PC-3 (cell line): ENCODE measurements at regions not wholly inside any gene's neighbourhood (a gene's known extent, or its start where the extent isn't known, plus 50 kb on each side); places are given as distances from the start of the nearest gene placed in this dataset.

Experiments
- ATAC-seq: fragments of 200-7000 bp; cut with Tn5 transposase; 2 replicates; pipeline ENCODE4 v1.9.1; 2020; ENCODE audit warnings: mild to moderate bottlenecking, moderate library complexity
- BruUV-seq: library from RNA; stranded (reverse); fragments of 400-500 nt; replicated peaks from 2 replicates; lab custom pipeline; 2021; lab: Mats Ljungman, UMichigan
- CTCF ChIA-PET: fragments of 300-600 bp; sonication (Branson Sonifier 250); formaldehyde crosslinking; loops from one replicate; lab custom pipeline; 2022; ENCODE audit warnings: antibody characterized with exemption; lab: Charles Lee
- POLR2A ChIA-PET: fragments of 300-600 bp; sonication (Branson Sonifier 250); formaldehyde crosslinking; loops from one replicate; lab custom pipeline; 2022; ENCODE audit warnings: antibody characterized with exemption; ENCODE audit not compliant: unreplicated experiment; lab: Charles Lee
- DNase-seq: peaks from one replicate; pipeline ENCODE4 v3.0.0-alpha.2; 2015
- H2AFZ ChIP-seq: fragments of 300-600 bp; sonication (generic); 2 replicates; pipeline ENCODE4 v1.6.0; 2016; ENCODE audit warnings: antibody characterized with exemption, low read length
- H3F3A ChIP-seq: fragments of 300-600 bp; sonication (generic); one replicate; pipeline ENCODE4 v1.6.0; 2017; ENCODE audit warnings: antibody characterized with exemption, low read length, control low read depth, mild to moderate bottlenecking; ENCODE audit not compliant: unreplicated experiment
- H3K27ac ChIP-seq: fragments of 300-600 bp; sonication (generic); 2 replicates; pipeline ENCODE4 v1.5.1; 2016; ENCODE audit warnings: mild to moderate bottlenecking, low read length
- H3K27me3 ChIP-seq: fragments of 300-600 bp; sonication (generic); 2 replicates; pipeline ENCODE4 v1.6.1; 2016; ENCODE audit warnings: low read length, mixed read lengths
- H3K36me3 ChIP-seq: fragments of 300-600 bp; sonication (generic); 2 replicates; pipeline ENCODE4 v1.6.1; 2016; ENCODE audit warnings: low read depth, mixed run types, low read length, mixed read lengths
- H3K4me1 ChIP-seq: fragments of 300-600 bp; sonication (generic); 2 replicates; pipeline ENCODE4 v1.5.1; 2016; ENCODE audit warnings: low read length; ENCODE audit not compliant: insufficient read depth
- H3K4me2 ChIP-seq: fragments of 300-600 bp; sonication (generic); 2 replicates; pipeline ENCODE4 v1.6.0; 2016; ENCODE audit warnings: low read length
- H3K4me3 ChIP-seq: fragments of 300-600 bp; sonication (generic); 2 replicates; pipeline ENCODE4 v1.5.1; 2016; ENCODE audit warnings: mild to moderate bottlenecking, low read length, mixed read lengths
- H3K79me2 ChIP-seq: fragments of 300-600 bp; sonication (generic); 2 replicates; pipeline ENCODE4 v1.6.1; 2017; ENCODE audit warnings: low read length, mixed read lengths
- H3K9ac ChIP-seq: fragments of 300-600 bp; sonication (generic); 2 replicates; pipeline ENCODE4 v1.6.0; 2016; ENCODE audit warnings: mild to moderate bottlenecking, low read length
- H3K9me2 ChIP-seq: fragments of 300-600 bp; sonication (generic); replicated peaks from 2 replicates; pipeline ENCODE4 v1.6.1; 2016; ENCODE audit warnings: mixed run types, low read length, mixed read lengths
- H3K9me3 ChIP-seq: fragments of 300-600 bp; sonication (generic); 2 replicates; pipeline ENCODE4 v1.6.1; 2016; ENCODE audit warnings: low read length, mixed read lengths
- H4K20me1 ChIP-seq: fragments of 300-600 bp; sonication (generic); 2 replicates; pipeline ENCODE4 v1.6.1; 2016; ENCODE audit warnings: low read length, mixed read lengths
- CTCF ChIP-seq: fragments of 300-600 bp; sonication (generic); conservative IDR thresholded peaks from 2 replicates; pipeline ENCODE4 v1.5.1; 2017; ENCODE audit warnings: antibody characterized with exemption, low read depth, mild to moderate bottlenecking, low read length
- EZH2 ChIP-seq: fragments of 300-600 bp; sonication (generic); IDR thresholded peaks from one replicate; pipeline ENCODE4 v1.6.1; 2017; ENCODE audit warnings: antibody characterized with exemption, mild to moderate bottlenecking, low read length; ENCODE audit not compliant: unreplicated experiment
- EZH2phosphoT487 ChIP-seq: fragments of 300-600 bp; sonication (generic); IDR thresholded peaks from 2 replicates; pipeline ENCODE4 v1.6.1; 2018; ENCODE audit warnings: mild to moderate bottlenecking, antibody characterized with exemption, low read length, borderline replicate concordance
- intact Hi-C: fragments of 100-400 bp; cut with micrococcal nuclease; formaldehyde crosslinking; loops from 2 replicates; pipeline ENCODE4 v1.9.0; 2023

GRCh38 chr1:4312024-4312423 lies 342.4 kb upstream of the AJAP1 start:
- ATAC-seq (no peak), DNase-seq (no peak)
- Histone ChIP-seq H3K79me2 (no peaks in the 10 kb centered on the region), H4K20me1 (no peaks in the 10 kb centered on the region), H3K27me3 (no peaks in the 10 kb centered on the region; the same call in 1 of the 2 replicates), H3F3A (no peaks in the 10 kb centered on the region), H3K9me2 (no peaks in the 10 kb centered on the region), H2AFZ (no peak overlapping the region), H3K4me1 (no peaks in the 10 kb centered on the region), H3K36me3 (no peaks in the 10 kb centered on the region), H3K4me3 (no peak overlapping the region), H3K4me2 (no peak overlapping the region), H3K27ac (no peak overlapping the region), H3K9me3 (peaks cover 26% of the 10 kb centered on the region; the same call in 1 of the 2 replicates), H3K9ac (no peak overlapping the region)
- TF ChIP-seq CTCF: no peak
- no peak for TF ChIP-seq EZH2phosphoT487
- TF ChIP-seq EZH2: no peak
- ChIA-PET CTCF (no interaction called here), POLR2A (no interaction called here)
- intact Hi-C loops: no loop called here
- BruUV-seq: no TSS peak

GRCh38 chr1:4315202-4315601 lies 339.2 kb upstream of the AJAP1 start:
- TF ChIP-seq EZH2 (no peak), CTCF (no peak)
- Histone ChIP-seq H3K9me3 (peaks cover 26% of the 10 kb centered on the region), H3K4me3 (no peak overlapping the region), H3K27me3 (no peaks in the 10 kb centered on the region; the same call in 1 of the 2 replicates), H3K79me2 (no peaks in the 10 kb centered on the region), H2AFZ (no peak overlapping the region), H3K36me3 (no peaks in the 10 kb centered on the region), H3K4me2 (no peak overlapping the region), H4K20me1 (no peaks in the 10 kb centered on the region), H3F3A (no peaks in the 10 kb centered on the region), H3K27ac (no peak overlapping the region), H3K9ac (no peak overlapping the region), H3K9me2 (no peaks in the 10 kb centered on the region), H3K4me1 (no peaks in the 10 kb centered on the region)
- no TSS peak for BruUV-seq
- ChIA-PET CTCF (no interaction called here), POLR2A (no interaction called here)
- ATAC-seq (no peak), DNase-seq (no peak)
- intact Hi-C loops: no loop called here

GRCh38 chr1:4317207-4317606 lies 337.2 kb upstream of the AJAP1 start:
- H2AFZ ChIP-seq: no peak overlapping the region
- ATAC-seq: no peak
- no TSS peak for BruUV-seq

More at GRCh38 chr1:4317207-4317606, 337.2 kb upstream of the AJAP1 start:
- CTCF ChIA-PET: no interaction called here
- peaks cover 26% of the 10 kb centered on the region for H3K9me3 ChIP-seq
- H3K27ac ChIP-seq: no peak overlapping the region
- no peaks in the 10 kb centered on the region for H4K20me1 ChIP-seq
- H3F3A ChIP-seq: no peaks in the 10 kb centered on the region
- H3K4me1 ChIP-seq: no peaks in the 10 kb centered on the region
- no peak overlapping the region for H3K4me2 ChIP-seq
- no peaks in the 10 kb centered on the region for H3K36me3 ChIP-seq
- no peak overlapping the region for H3K4me3 ChIP-seq
- H3K9ac ChIP-seq: no peak overlapping the region
- no peaks in the 10 kb centered on the region; the same call in 1 of the 2 replicates for H3K27me3 ChIP-seq
- DNase-seq: no peak
- intact Hi-C loops: no loop called here
- POLR2A ChIA-PET: no interaction called here
- no peaks in the 10 kb centered on the region for H3K79me2 ChIP-seq
- H3K9me2 ChIP-seq: no peaks in the 10 kb centered on the region
- TF ChIP-seq CTCF (no peak), EZH2 (no peak), EZH2phosphoT487 (no peak)
